HG03095 (cell line): ENCODE measurements at regions not wholly inside any gene's neighbourhood (a gene's known extent, or its start where the extent isn't known, plus 50 kb on each side); places are given as distances from the start of the nearest gene placed in this dataset.
"Not testable (repeated sequence)": the region's sequence is repeated elsewhere in the genome, so short reads cannot be mapped to it uniquely, and the experiment has no call there.

Experiments used
- ATAC-seq: cut with Tn5 transposase; IDR thresholded peaks from one replicate; pipeline ENCODE4 v1.9.1; 2021; ENCODE audit warnings: moderate library complexity; ENCODE audit not compliant: unreplicated experiment

GRCh38 chr12:42741771-42742510, 152.4 kb upstream of the PRICKLE1 start:
- ATAC-seq = no peak

GRCh38 chr12:42741091-42741490, 151.5 kb upstream of the PRICKLE1 start:
- ATAC-seq = no peak

GRCh38 chr12:42737398-42737797, 147.9 kb upstream of the PRICKLE1 start:
- ATAC-seq = no peak

GRCh38 chr12:42735861-42736361, 146.4 kb upstream of the PRICKLE1 start:
- no peak for ATAC-seq

GRCh38 chr12:42733911-42734310, 144.4 kb upstream of the PRICKLE1 start:
- no peak for ATAC-seq

GRCh38 chr12:42732908-42733411, 143.4 kb upstream of the PRICKLE1 start:
- no peak for ATAC-seq

- ATAC-seq = no peak
Measured at GRCh38 chr12:42730291-42730690, 140.7 kb upstream of the PRICKLE1 start.

- ATAC-seq = no peak
Measured at GRCh38 chr12:42729535-42729900, 140.0 kb upstream of the PRICKLE1 start.

GRCh38 chr12:42728770-42729534, 139.4 kb upstream of the PRICKLE1 start:
- no peak for ATAC-seq

- ATAC-seq = no peak
Measured at GRCh38 chr12:42728287-42728686, 138.7 kb upstream of the PRICKLE1 start.

- ATAC-seq = no peak
Measured at GRCh38 chr12:42725809-42726208, 136.3 kb upstream of the PRICKLE1 start.

GRCh38 chr12:42716491-42716891, 126.9 kb upstream of the PRICKLE1 start:
- no peak for ATAC-seq

- ATAC-seq = not testable (repeated sequence)
Measured at GRCh38 chr12:42713566-42713965, 124.0 kb upstream of the PRICKLE1 start.

- ATAC-seq = not testable (repeated sequence)
Measured at GRCh38 chr12:42708374-42708773, 118.8 kb upstream of the PRICKLE1 start.

- ATAC-seq = no peak
Measured at GRCh38 chr12:42707312-42708226, 118.0 kb upstream of the PRICKLE1 start.

- no peak for ATAC-seq
Measured at GRCh38 chr12:42706321-42706720, 116.8 kb upstream of the PRICKLE1 start.

GRCh38 chr12:42705863-42706262, 116.3 kb upstream of the PRICKLE1 start:
- ATAC-seq = no peak

- ATAC-seq = no peak
Measured at GRCh38 chr12:42704810-42705401, 115.4 kb upstream of the PRICKLE1 start.

- no peak for ATAC-seq
Measured at GRCh38 chr12:42704340-42704739, 114.8 kb upstream of the PRICKLE1 start.

GRCh38 chr12:42701084-42701483, 111.5 kb upstream of the PRICKLE1 start:
- no peak for ATAC-seq

- no peak for ATAC-seq
Measured at GRCh38 chr12:42698213-42698612, 108.7 kb upstream of the PRICKLE1 start.
